ENCODE measurements at regions not wholly inside any gene's neighbourhood (a gene's known extent, or its start where the extent isn't known, plus 50 kb on each side); places are given as distances from the start of the nearest gene placed in this dataset.

DNA sequence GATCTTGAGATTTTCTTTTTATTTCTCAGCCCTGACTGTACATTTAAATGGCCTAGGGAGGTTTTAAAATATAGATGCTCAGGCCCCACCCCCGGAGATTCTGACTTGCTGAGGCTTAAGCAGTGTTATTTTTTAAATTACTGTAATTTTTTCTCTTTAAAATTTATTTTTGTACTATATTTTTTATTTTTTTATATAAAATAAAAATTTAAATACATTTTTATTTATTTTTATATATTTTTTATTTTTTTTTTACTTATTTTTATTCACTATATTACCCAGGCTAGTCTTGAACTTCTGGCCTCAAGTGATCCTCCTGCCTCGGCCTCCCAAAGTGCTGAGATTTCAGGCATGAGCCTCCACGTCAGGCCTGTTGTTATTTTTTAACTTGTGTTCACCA is 83.3 kb downstream of the KATNIP start:
- TF ChIP-seq NFRKB (IDR thresholded peaks at IDR 0.05), result no peak
- no peak for TF ChIP-seq TARDBP (IDR thresholded peaks at IDR 0.05)
- no peak for TF ChIP-seq SP1 (IDR thresholded peaks at IDR 0.05)
- TF ChIP-seq ZNF384 (IDR thresholded peaks at IDR 0.05), result no peak
- TF ChIP-seq FOXM1 (IDR thresholded peaks at IDR 0.05; ENCODE audit: borderline replicate concordance), result no peak
- no peak for TF ChIP-seq SUZ12 (IDR thresholded peaks at IDR 0.05)
- no peak for TF ChIP-seq FOXK2 (IDR thresholded peaks at IDR 0.05)
- TF ChIP-seq, protein P1, sequence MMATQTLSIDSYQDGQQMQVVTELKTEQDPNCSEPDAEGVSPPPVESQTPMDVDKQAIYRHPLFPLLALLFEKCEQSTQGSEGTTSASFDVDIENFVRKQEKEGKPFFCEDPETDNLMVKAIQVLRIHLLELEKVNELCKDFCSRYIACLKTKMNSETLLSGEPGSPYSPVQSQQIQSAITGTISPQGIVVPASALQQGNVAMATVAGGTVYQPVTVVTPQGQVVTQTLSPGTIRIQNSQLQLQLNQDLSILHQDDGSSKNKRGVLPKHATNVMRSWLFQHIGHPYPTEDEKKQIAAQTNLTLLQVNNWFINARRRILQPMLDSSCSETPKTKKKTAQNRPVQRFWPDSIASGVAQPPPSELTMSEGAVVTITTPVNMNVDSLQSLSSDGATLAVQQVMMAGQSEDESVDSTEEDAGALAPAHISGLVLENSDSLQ (IDR thresholded peaks at IDR 0.05), result no peak
- TF ChIP-seq BHLHE40 (IDR thresholded peaks at IDR 0.05; ENCODE audit: borderline replicate concordance), result no peak
- no peak for TF ChIP-seq LEF1 (IDR thresholded peaks at IDR 0.05; ENCODE audit: borderline replicate concordance)
- no peak for TF ChIP-seq HDGF (IDR thresholded peaks at IDR 0.05; ENCODE audit: borderline replicate concordance)
- no peak for TF ChIP-seq ARNT (IDR thresholded peaks at IDR 0.05)

Data from HEK293T (cell line).